Liver (tissue), 8 donors: ENCODE measurements at regions not wholly inside any gene's neighbourhood (a gene's known extent, or its start where the extent isn't known, plus 50 kb on each side); places are given as distances from the start of the nearest gene placed in this dataset.

Source experiments
- DNase-seq: peaks from one replicate; pipeline ENCODE4 v3.0.0-alpha.2; 2017; ENCODE audit warnings: low spot score
- H3K27ac ChIP-seq, 2 donors: one replicate each; pipeline ENCODE4 v1.7.0; 2013; ENCODE audit warnings: inconsistent platforms in 2 of 2, low read length in 2 of 2, control low read depth in 1 of 2, low read depth in 1 of 2, mild to moderate bottlenecking in 1 of 2
- H3K27me3 ChIP-seq, 4 donors: one replicate each; pipeline versions ENCODE4 v1.6.1 to v1.7.0; 2013; ENCODE audit warnings: low read length in 3 of 4, inconsistent platforms in 1 of 4, mild to moderate bottlenecking in 1 of 4, moderate library complexity in 1 of 4; ENCODE audit not compliant: control insufficient read depth in 4 of 4, insufficient read depth in 4 of 4
- H3K36me3 ChIP-seq, 4 donors: one replicate each; pipeline versions ENCODE4 v1.6.1 to v1.7.0; 2013; ENCODE audit warnings: low read length in 3 of 4, mild to moderate bottlenecking in 3 of 4, low read depth in 1 of 4, moderate library complexity in 1 of 4; ENCODE audit not compliant: control insufficient read depth in 4 of 4, insufficient read depth in 3 of 4
- H3K4me1 ChIP-seq, 4 donors: one replicate each; pipeline versions ENCODE4 v1.6.1 to v1.7.0; 2013; ENCODE audit warnings: low read length in 3 of 4, mild to moderate bottlenecking in 3 of 4, moderate library complexity in 1 of 4; ENCODE audit not compliant: control insufficient read depth in 4 of 4, insufficient read depth in 4 of 4
- H3K4me3 ChIP-seq, 3 donors: one replicate each; pipeline versions ENCODE4 v1.6.1 to v1.7.0; 2013; ENCODE audit warnings: low read length in 3 of 3, control low read depth in 1 of 3, low read depth in 1 of 3, mild to moderate bottlenecking in 1 of 3
- H3K9ac ChIP-seq, 2 donors: one replicate each; pipeline ENCODE4 v1.7.0; 2013; ENCODE audit warnings: low read length in 2 of 2, mild to moderate bottlenecking in 2 of 2, moderate library complexity in 2 of 2, control low read depth in 1 of 2, low read depth in 1 of 2
- H3K9me3 ChIP-seq, 4 donors: one replicate each; pipeline versions ENCODE4 v1.6.1 to v1.7.0; 2013; ENCODE audit warnings: low read length in 3 of 4; ENCODE audit not compliant: control insufficient read depth in 4 of 4
- ATF3 ChIP-seq: IDR thresholded peaks from 2 replicates; pipeline ENCODE4 v1.6.1; 2016; ENCODE audit warnings: antibody characterized with exemption
- EGR1 ChIP-seq, 2 donors: IDR thresholded peaks; 2 replicates each; pipeline ENCODE4 v1.6.1; 2016 to 2018; ENCODE audit warnings: antibody characterized with exemption in 2 of 2, low read depth in 2 of 2
- FOXA1 ChIP-seq: IDR thresholded peaks from 2 replicates; pipeline ENCODE4 v1.6.1; 2016; ENCODE audit warnings: antibody characterized with exemption
- FOXA2 ChIP-seq: IDR thresholded peaks from 2 replicates; pipeline ENCODE4 v1.6.1; 2016; ENCODE audit warnings: antibody characterized with exemption
- GABPA ChIP-seq, 2 donors: IDR thresholded peaks in 1 of 2; conservative IDR thresholded peaks in 1 of 2; 2 replicates each; pipeline ENCODE4 v1.6.1; 2016; ENCODE audit warnings: antibody characterized with exemption in 2 of 2, mild to moderate bottlenecking in 1 of 2, moderate library complexity in 1 of 2
- HNF4A ChIP-seq, 2 donors: conservative IDR thresholded peaks; 2 replicates each; pipeline ENCODE4 v1.6.1; 2016; ENCODE audit warnings: antibody characterized with exemption in 2 of 2, mild to moderate bottlenecking in 2 of 2
- HNF4G ChIP-seq: IDR thresholded peaks from 2 replicates; pipeline ENCODE4 v1.6.1; 2016; ENCODE audit warnings: antibody characterized with exemption
- JUND ChIP-seq, 2 donors: IDR thresholded peaks; 2 replicates each; pipeline ENCODE4 v1.6.1; 2016; ENCODE audit warnings: antibody characterized with exemption in 2 of 2
- NR2F2 ChIP-seq: IDR thresholded peaks from 2 replicates; pipeline ENCODE4 v1.6.1; 2016; ENCODE audit warnings: antibody characterized with exemption
- RAD21 ChIP-seq, 2 donors: IDR thresholded peaks; 2 replicates each; pipeline ENCODE4 v1.6.1; 2016; ENCODE audit warnings: antibody characterized with exemption in 2 of 2, mild to moderate bottlenecking in 2 of 2
- REST ChIP-seq: IDR thresholded peaks from 2 replicates; pipeline ENCODE4 v1.6.1; 2016; ENCODE audit warnings: antibody characterized with exemption, mild to moderate bottlenecking
- RXRA ChIP-seq, 2 donors: IDR thresholded peaks; 2 replicates each; pipeline ENCODE4 v1.6.1; 2017 to 2018; ENCODE audit warnings: antibody characterized with exemption in 2 of 2, mild to moderate bottlenecking in 1 of 2
- SP1 ChIP-seq: IDR thresholded peaks from 2 replicates; pipeline ENCODE4 v1.6.1; 2018; ENCODE audit warnings: antibody characterized with exemption, mild to moderate bottlenecking
- TAF1 ChIP-seq: conservative IDR thresholded peaks from 2 replicates; pipeline ENCODE4 v1.6.1; 2016; ENCODE audit warnings: antibody characterized with exemption, mild to moderate bottlenecking
- YY1 ChIP-seq: IDR thresholded peaks from 2 replicates; pipeline ENCODE4 v1.6.1; 2016; ENCODE audit warnings: antibody characterized with exemption, mild to moderate bottlenecking
- ZBTB33 ChIP-seq: IDR thresholded peaks from 2 replicates; pipeline ENCODE4 v1.6.1; 2016; ENCODE audit warnings: antibody characterized with exemption
- WGBS: extraction: QIAGEN DNeasy Blood & Tissue Kit; methylation state at CpG from one replicate; pipeline ENCODE4 v1.1.7; 2013; 5-methylcytosine and 5-hydroxymethylcytosine counted together
- TF ChIP-seq, protein P1 (sequence below): IDR thresholded peaks from 2 replicates; pipeline ENCODE4 v1.6.1; 2016; ENCODE audit warnings: antibody characterized with exemption
- TF ChIP-seq, protein P2 (sequence below): fragments of 150-350 bp; IDR thresholded peaks from 2 replicates; pipeline ENCODE4 v1.5.1; 2017; ENCODE audit warnings: improper control_type of control experiment, low read depth, low read length; ENCODE audit not compliant: missing input control
- donor health status: healthy.
- donor health status: healthy.
- donor health status: healthy.
- donor health status: healthy.
- donor health status: healthy.

DNA sequence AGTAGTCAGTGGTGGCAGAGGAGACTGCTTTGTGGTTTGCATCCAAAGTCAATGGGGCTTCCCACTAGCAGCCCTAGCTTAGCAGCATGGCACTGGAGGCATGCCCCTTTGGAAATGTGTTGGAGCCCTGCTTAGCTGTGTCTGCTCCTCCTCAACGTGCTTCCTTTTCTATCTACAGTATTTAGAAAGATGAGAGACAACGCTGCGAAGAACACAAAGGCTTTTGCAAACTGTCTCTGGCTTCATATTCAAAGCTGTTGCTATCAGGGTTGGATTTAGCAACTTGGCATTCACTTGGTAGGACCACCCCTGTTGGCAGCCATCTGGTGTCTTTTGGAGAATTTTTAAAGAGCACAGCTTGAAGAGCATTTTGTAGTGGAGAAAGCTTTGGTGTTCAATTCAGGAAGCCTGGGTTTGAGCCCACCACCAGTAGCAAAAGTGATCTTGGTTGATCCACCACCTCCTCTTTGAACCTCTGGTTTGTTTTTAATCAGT, 82.1 kb upstream of the CCDC196 start:
- H3K9me3 ChIP-seq = no peaks in the 10 kb centered on the region
- WGBS = 93% methylated on average over 3 of the region's 3 CpGs
- H3K36me3 ChIP-seq = no peaks in the 10 kb centered on the region
- no peak overlapping the region for H3K27ac ChIP-seq
- no peak for DNase-seq
- H3K9ac ChIP-seq = no peak overlapping the region
- peaks cover 0 to 27% (median 11%) of the 10 kb centered on the region in 4 donors for H3K4me1 ChIP-seq
- no peak overlapping the region for H3K4me3 ChIP-seq
- no peaks in the 10 kb centered on the region for H3K27me3 ChIP-seq
- TF ChIP-seq RXRA (IDR thresholded peaks at IDR 0.05) (no peak), FOXA2 (no peak), FOXA1 (no peak), HNF4G (no peak)

GRCh38 chr14:66405158-66405557, 81.0 kb upstream of the CCDC196 start:
- Histone ChIP-seq H3K27me3 (no peaks in the 10 kb centered on the region), H3K27ac (no peak overlapping the region), H3K4me1 (peaks cover 0 to 21% (median 9%) of the 10 kb centered on the region in 4 donors), H3K36me3 (no peaks in the 10 kb centered on the region), H3K9ac (no peak overlapping the region), H3K9me3 (no peaks in the 10 kb centered on the region), H3K4me3 (no peak overlapping the region)
- DNase-seq = no peak
- TF ChIP-seq RXRA (IDR thresholded peaks at IDR 0.05) (no peak), FOXA1 (no peak), FOXA2 (no peak), TAF1 (no peak), ATF3 (no peak), SP1 (no peak), EGR1 (IDR thresholded peaks at IDR 0.05; ENCODE audit: low read depth in 2 of 2) (no peak), ZBTB33 (no peak), NR2F2 (no peak), JUND (IDR thresholded peaks at IDR 0.05) (no peak)
- TF ChIP-seq, protein P1, sequence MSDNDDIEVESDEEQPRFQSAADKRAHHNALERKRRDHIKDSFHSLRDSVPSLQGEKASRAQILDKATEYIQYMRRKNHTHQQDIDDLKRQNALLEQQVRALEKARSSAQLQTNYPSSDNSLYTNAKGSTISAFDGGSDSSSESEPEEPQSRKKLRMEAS = no peak
- 83% methylated on average over 1 of the region's 1 CpG for WGBS

GRCh38 chr14:66413901-66414300, 72.3 kb upstream of the CCDC196 start:
- Histone ChIP-seq H3K27me3 (no peaks in the 10 kb centered on the region), H3K9me3 (no peaks in the 10 kb centered on the region), H3K27ac (no peak overlapping the region), H3K36me3 (no peaks in the 10 kb centered on the region), H3K9ac (no peak overlapping the region), H3K4me3 (no peak overlapping the region), H3K4me1 (no peaks in the 10 kb centered on the region)
- DNase-seq = no peak
- TF ChIP-seq HNF4A (conservative IDR thresholded peaks at IDR 0.05) (no peak), HNF4G (no peak), FOXA2 (no peak), YY1 (no peak), ATF3 (no peak), RAD21 (IDR thresholded peaks at IDR 0.05) (no peak), GABPA (IDR thresholded peaks at IDR 0.05 in 1 of 2, conservative IDR thresholded peaks at IDR 0.05 in 1 of 2) (no peak), TAF1 (no peak), JUND (IDR thresholded peaks at IDR 0.05) (no peak), SP1 (no peak), FOXA1 (no peak), REST (no peak), NR2F2 (no peak), EGR1 (IDR thresholded peaks at IDR 0.05; ENCODE audit: low read depth in 2 of 2) (no peak)
- TF ChIP-seq, protein P2, sequence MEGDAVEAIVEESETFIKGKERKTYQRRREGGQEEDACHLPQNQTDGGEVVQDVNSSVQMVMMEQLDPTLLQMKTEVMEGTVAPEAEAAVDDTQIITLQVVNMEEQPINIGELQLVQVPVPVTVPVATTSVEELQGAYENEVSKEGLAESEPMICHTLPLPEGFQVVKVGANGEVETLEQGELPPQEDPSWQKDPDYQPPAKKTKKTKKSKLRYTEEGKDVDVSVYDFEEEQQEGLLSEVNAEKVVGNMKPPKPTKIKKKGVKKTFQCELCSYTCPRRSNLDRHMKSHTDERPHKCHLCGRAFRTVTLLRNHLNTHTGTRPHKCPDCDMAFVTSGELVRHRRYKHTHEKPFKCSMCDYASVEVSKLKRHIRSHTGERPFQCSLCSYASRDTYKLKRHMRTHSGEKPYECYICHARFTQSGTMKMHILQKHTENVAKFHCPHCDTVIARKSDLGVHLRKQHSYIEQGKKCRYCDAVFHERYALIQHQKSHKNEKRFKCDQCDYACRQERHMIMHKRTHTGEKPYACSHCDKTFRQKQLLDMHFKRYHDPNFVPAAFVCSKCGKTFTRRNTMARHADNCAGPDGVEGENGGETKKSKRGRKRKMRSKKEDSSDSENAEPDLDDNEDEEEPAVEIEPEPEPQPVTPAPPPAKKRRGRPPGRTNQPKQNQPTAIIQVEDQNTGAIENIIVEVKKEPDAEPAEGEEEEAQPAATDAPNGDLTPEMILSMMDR = no peak
- TF ChIP-seq, protein P1 = no peak
